HepG2 (cell line): ENCODE measurements at regions not wholly inside any gene's neighbourhood (a gene's known extent, or its start where the extent isn't known, plus 50 kb on each side); places are given as distances from the start of the nearest gene placed in this dataset.

Source experiments
- ATAC-seq: fragments of 200-7000 bp; cut with Tn5 transposase; 3 replicates; pipeline ENCODE4 v1.9.1; 2020; ENCODE audit warnings: mild to moderate bottlenecking, moderate library complexity
- BruUV-seq: library from RNA; stranded (reverse); fragments of 400-500 nt; replicated peaks from 2 replicates; lab custom pipeline; 2021; lab: Mats Ljungman, UMichigan
- CTCF ChIA-PET: fragments of 300-600 bp; formaldehyde crosslinking; extraction: SDS; loops from one replicate; lab custom pipeline; 2021; ENCODE audit warnings: low total read pairs, inconsistent platforms, low intra/inter-chr PET ratio; lab: Yijun Ruan, JAX
- POLR2A ChIA-PET: fragments of 350-600 bp; sonication (Branson Sonifier 250); formaldehyde crosslinking; loops from one replicate; lab custom pipeline; 2020; ENCODE audit warnings: antibody characterized with exemption, inconsistent platforms; lab: Yijun Ruan, JAX
- DNase-seq: peaks from one replicate; pipeline ENCODE4 v3.0.0-alpha.2; 2015; ENCODE audit warnings: low spot score
- FAIRE-seq: peaks from 3 replicates; lab custom pipeline; 2011; peaks lifted over from hg19 to GRCh38; lab: Jason Lieb, UNC
- H2AFZ ChIP-seq: one replicate; pipeline ENCODE4 v1.6.1; 2011; ENCODE audit warnings: low read length, inconsistent platforms
- H3K27ac ChIP-seq: fragments of 300-600 bp; 3 replicates; pipeline ENCODE4 v1.8.0; 2011; ENCODE audit warnings: mixed run types, mild to moderate bottlenecking, mixed read lengths, low read length, inconsistent platforms; ENCODE audit not compliant: insufficient read depth; ENCODE audit errors: extremely low read length
- H3K27me3 ChIP-seq, 2 experiments: fragments of 200-600 bp in 1 of 2; 2 replicates in 1 of 2; 3 replicates in 1 of 2; pipeline versions ENCODE4 v1.6.0 to v1.8.0; 2011; ENCODE audit warnings: low read length in 2 of 2, mild to moderate bottlenecking in 2 of 2, moderate library complexity in 2 of 2, inconsistent platforms in 1 of 2; ENCODE audit not compliant: insufficient read depth in 2 of 2, control insufficient read depth in 1 of 2
- H3K36me3 ChIP-seq, 2 experiments: fragments of 200-600 bp in 1 of 2; replicated peaks in 1 of 2; 2 replicates in 1 of 2; 3 replicates in 1 of 2; pipeline versions ENCODE4 v1.5.1 to v1.8.0; 2011; ENCODE audit warnings: low read length in 2 of 2, inconsistent platforms in 1 of 2; ENCODE audit not compliant: insufficient read depth in 2 of 2, control insufficient read depth in 1 of 2
- H3K4me1 ChIP-seq: 2 replicates; pipeline ENCODE4 v1.5.1; 2012; ENCODE audit warnings: low read length, inconsistent platforms; ENCODE audit not compliant: insufficient read depth
- H3K4me2 ChIP-seq: 2 replicates; pipeline ENCODE4 v1.6.0; 2011; ENCODE audit warnings: low read depth, low read length, inconsistent platforms
- H3K4me3 ChIP-seq, 3 experiments: fragments of 200-600 bp in 1 of 3; sonication (generic), shearing (Covaris generic) in 1 of 3; replicated peaks in 1 of 3; 2 replicates each; pipeline ENCODE4 v1.5.1; 2011 to 2016; ENCODE audit warnings: low read length in 3 of 3, inconsistent platforms in 2 of 3, low read depth in 2 of 3, mild to moderate bottlenecking in 2 of 3, control low read depth in 1 of 3, mixed read lengths in 1 of 3; ENCODE audit not compliant: insufficient read depth in 1 of 3
- H3K79me2 ChIP-seq: one replicate; pipeline ENCODE4 v1.6.1; 2011; ENCODE audit warnings: low read length, inconsistent platforms; ENCODE audit not compliant: insufficient read depth
- H3K9ac ChIP-seq: 2 replicates; pipeline ENCODE4 v1.6.0; 2011; ENCODE audit warnings: mild to moderate bottlenecking, low read depth, low read length, inconsistent platforms; ENCODE audit not compliant: insufficient read depth
- H3K9me3 ChIP-seq: 2 replicates; pipeline ENCODE4 v1.5.1; 2012; ENCODE audit warnings: mild to moderate bottlenecking, low read length
- H4K20me1 ChIP-seq: 2 replicates; pipeline ENCODE4 v1.6.0; 2011; ENCODE audit warnings: inconsistent platforms, mild to moderate bottlenecking, low read length, moderate library complexity; ENCODE audit not compliant: insufficient read depth
- BORCS8-MEF2B ChIP-seq: sonication (generic); formaldehyde crosslinking; IDR thresholded peaks from 2 replicates; pipeline ENCODE4 v1.8.0; 2022; ENCODE audit warnings: mild to moderate bottlenecking, missing genetic modification reagents
- FOXA1 ChIP-seq, 2 experiments: fragments of 450-650 bp in 1 of 2; sonication (generic) in 1 of 2; formaldehyde crosslinking in 1 of 2; IDR thresholded peaks; 2 replicates each; pipeline versions ENCODE4 v1.4.0 to v1.6.1; 2016 to 2020; ENCODE audit warnings: missing genetic modification reagents in 1 of 2
- GMEB2 ChIP-seq: IDR thresholded peaks from 2 replicates; pipeline ENCODE4 v1.6.1; 2016; ENCODE audit warnings: missing biosample characterization, missing genetic modification reagents, low read depth
- GPN1 ChIP-seq: sonication (generic); formaldehyde crosslinking; IDR thresholded peaks from 2 replicates; pipeline ENCODE4 v1.5.1; 2020; ENCODE audit warnings: missing genetic modification reagents, borderline replicate concordance
- HDAC1 ChIP-seq: sonication (generic); formaldehyde crosslinking; IDR thresholded peaks from 2 replicates; pipeline ENCODE4 v1.5.1; 2020; ENCODE audit warnings: mild to moderate bottlenecking, missing genetic modification reagents
- HIVEP1 ChIP-seq: sonication (generic); formaldehyde crosslinking; IDR thresholded peaks from 2 replicates; pipeline ENCODE4 v1.4.0; 2020; ENCODE audit warnings: mild to moderate bottlenecking, missing genetic modification reagents
- KMT2B ChIP-seq: IDR thresholded peaks from 2 replicates; pipeline ENCODE4 v1.6.1; 2016; ENCODE audit warnings: missing genetic modification reagents, missing compliant biosample characterization
- MIER3 ChIP-seq: IDR thresholded peaks from 2 replicates; pipeline ENCODE4 v1.6.1; 2016; ENCODE audit warnings: missing compliant biosample characterization, borderline replicate concordance
- MTF2 ChIP-seq: sonication (generic); formaldehyde crosslinking; IDR thresholded peaks from 2 replicates; pipeline ENCODE4 v1.5.0; 2020; ENCODE audit warnings: missing genetic modification reagents, borderline replicate concordance
- PITX1 ChIP-seq: sonication (generic); formaldehyde crosslinking; IDR thresholded peaks from 2 replicates; pipeline ENCODE4 v1.5.1; 2020; ENCODE audit warnings: mild to moderate bottlenecking, missing genetic modification reagents
- POLR2G ChIP-seq: fragments of 200-400 bp; formaldehyde crosslinking; IDR thresholded peaks from 2 replicates; pipeline ENCODE4 v1.6.1; 2018; ENCODE audit warnings: mild to moderate bottlenecking, low read depth, low read length, moderate library complexity
- SIX4 ChIP-seq: sonication (generic); formaldehyde crosslinking; IDR thresholded peaks from 2 replicates; pipeline ENCODE4 v1.4.0; 2020; ENCODE audit warnings: missing genetic modification reagents
- TAF15 ChIP-seq: fragments of 200-400 bp; formaldehyde crosslinking; IDR thresholded peaks from one replicate; pipeline ENCODE4 v1.6.1; 2018; ENCODE audit warnings: mild to moderate bottlenecking, low read depth, low read length; ENCODE audit not compliant: poor library complexity, severe bottlenecking
- ZMYM3 ChIP-seq: sonication (generic); formaldehyde crosslinking; IDR thresholded peaks from 2 replicates; pipeline ENCODE4 v1.5.1; 2020; ENCODE audit warnings: mild to moderate bottlenecking, missing genetic modification reagents
- ZNF24 ChIP-seq: fragments of 450-650 bp; IDR thresholded peaks from 2 replicates; pipeline ENCODE4 v1.6.1; 2017; ENCODE audit warnings: antibody characterized with exemption, mild to moderate bottlenecking
- ZNF605 ChIP-seq: sonication (generic); formaldehyde crosslinking; IDR thresholded peaks from 2 replicates; pipeline ENCODE4 v1.8.0; 2022; ENCODE audit warnings: mild to moderate bottlenecking, missing genetic modification reagents
- ZNF703 ChIP-seq: sonication (generic); formaldehyde crosslinking; IDR thresholded peaks from 2 replicates; pipeline ENCODE4 v1.5.1; 2020; ENCODE audit warnings: missing genetic modification reagents, mild to moderate bottlenecking, moderate library complexity, borderline replicate concordance
- ZNF768 ChIP-seq: sonication (generic); formaldehyde crosslinking; IDR thresholded peaks from 2 replicates; pipeline ENCODE4 v1.4.0; 2020; ENCODE audit warnings: missing genetic modification reagents
- ZNF883 ChIP-seq: sonication (generic); formaldehyde crosslinking; IDR thresholded peaks from 2 replicates; pipeline ENCODE4 v1.5.1; 2020; ENCODE audit warnings: mild to moderate bottlenecking, missing genetic modification reagents; ENCODE audit errors: not compliant biosample characterization
- WGBS: methylation state at CpG from one replicate; pipeline ENCODE4 v1.1.6; 2017; ENCODE audit warnings: low lambda C conversion rate; 5-methylcytosine and 5-hydroxymethylcytosine counted together
- in situ Hi-C: cut with HindIII; loops from 2 replicates; pipeline ENCODE4 v1.10.0; 2017; ENCODE audit warnings: low pct_unique_long_range_greater_than_20kb; ENCODE audit not compliant: extremely low pct_ligation_motif_present
- intact Hi-C: fragments of 100-400 bp; cut with micrococcal nuclease; formaldehyde crosslinking; loops from one replicate; pipeline ENCODE4 v1.10.0; 2022; ENCODE audit not compliant: unreplicated experiment

GRCh38 chr2:224261326-224261725, 140.6 kb downstream of the FAM124B start:
- BruUV-seq, result no TSS peak
- Histone ChIP-seq H3K36me3 (no peaks in the 10 kb centered on the region), H2AFZ (no peak overlapping the region), H3K9ac (no peak overlapping the region), H3K4me1 (0 out of 2 replicates have a peak, but pooled peaks cover 5% of the 10 kb centered on the region), H3K9me3 (no peaks in the 10 kb centered on the region), H4K20me1 (no peaks in the 10 kb centered on the region), H3K79me2 (no peaks in the 10 kb centered on the region), H3K4me3 (no peak overlapping the region), H3K27me3 (0 out of 5 replicates have a peak, but pooled peaks cover 0 to 4% of the 10 kb centered on the region in 2 experiments), H3K4me2 (no peak overlapping the region), H3K27ac (no peak overlapping the region)
- POLR2A ChIA-PET, result no interaction called here
- ATAC-seq (no peak), FAIRE-seq (no peak), DNase-seq (no peak)
- intact Hi-C loops, result no loop called here
- WGBS, result 4% methylated on average over 1 of the region's 1 CpG
- in situ Hi-C loops, result no loop called here
- CTCF ChIA-PET, result no interaction called here
- TF ChIP-seq HDAC1 (CRISPR knock-in tag) (no peak), BORCS8-MEF2B (CRISPR knock-in tag) (no peak), TAF15 (no peak), MTF2 (no peak), ZNF605 (CRISPR knock-in tag) (no peak), MIER3 (no peak), SIX4 (CRISPR knock-in tag) (no peak), ZNF24 (no peak)

GRCh38 chr2:224260372-224261020, 141.4 kb downstream of the FAM124B start:
- intact Hi-C loops, result no loop called here
- Histone ChIP-seq H3K27me3 (no peaks in the 10 kb centered on the region), H3K9ac (no peak overlapping the region), H3K4me3 (no peak overlapping the region), H3K36me3 (no peaks in the 10 kb centered on the region), H3K9me3 (no peaks in the 10 kb centered on the region), H3K4me1 (0 out of 2 replicates have a peak, but pooled peaks cover 5% of the 10 kb centered on the region), H3K27ac (no peak overlapping the region), H3K79me2 (no peaks in the 10 kb centered on the region), H4K20me1 (no peaks in the 10 kb centered on the region), H3K4me2 (no peak overlapping the region), H2AFZ (no peak overlapping the region)
- BruUV-seq, result no TSS peak
- no peak for ATAC-seq
- CTCF ChIA-PET, result no interaction called here
- WGBS, result 26% methylated on average over 7 of the region's 7 CpGs
- POLR2A ChIA-PET, result no interaction called here
- DNase-seq, result no peak
- in situ Hi-C loops, result no loop called here
- FAIRE-seq, result no peak
- TF ChIP-seq ZNF703 (CRISPR knock-in tag), result no peak
- no peak for TF ChIP-seq KMT2B (CRISPR knock-in tag)
- TF ChIP-seq ZMYM3 (CRISPR knock-in tag), result no peak
- no peak for TF ChIP-seq GMEB2 (CRISPR knock-in tag)
- no peak for TF ChIP-seq GPN1
- no peak for TF ChIP-seq POLR2G
- TF ChIP-seq ZNF768 (CRISPR knock-in tag), result no peak
- TF ChIP-seq HIVEP1 (CRISPR knock-in tag), result no peak
- no peak for TF ChIP-seq ZNF883 (CRISPR knock-in tag)
- TF ChIP-seq FOXA1 (IDR thresholded peaks at IDR 0.05), result no peak
- TF ChIP-seq FOXA1 (CRISPR knock-in tag; IDR thresholded peaks at IDR 0.05), result no peak
- TF ChIP-seq PITX1 (CRISPR knock-in tag), result no peak
